Iris pigment epithelial cell (primary cell): ENCODE measurements at regions not wholly inside any gene's neighbourhood (a gene's known extent, or its start where the extent isn't known, plus 50 kb on each side); places are given as distances from the start of the nearest gene placed in this dataset.

ENCODE experiments used
- DNase-seq: peaks from one replicate; pipeline ENCODE4 v3.0.0-alpha.2; 2011; ENCODE audit warnings: low read depth

DNA sequence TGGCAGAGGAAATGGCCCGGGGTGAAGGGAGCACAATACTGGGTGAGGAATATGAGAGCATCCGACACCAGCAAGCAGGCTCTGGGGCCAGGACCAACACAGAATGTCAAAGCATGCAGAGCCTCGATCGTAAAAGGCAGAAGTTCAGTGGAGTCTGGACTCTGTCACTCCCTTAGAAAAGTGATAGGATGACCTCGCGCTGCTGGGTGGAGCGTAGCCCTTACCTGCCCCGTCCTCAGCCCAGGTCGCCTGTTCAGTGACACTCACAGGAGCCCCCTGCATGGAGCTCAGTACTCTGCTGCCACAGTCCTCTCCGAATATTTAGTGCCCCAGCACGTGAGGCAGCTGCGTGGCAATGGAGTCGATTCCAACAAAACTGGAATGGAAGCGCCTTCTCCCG is 236.7 kb upstream of the MYT1L start:
- DNase-seq: no peak

DNA sequence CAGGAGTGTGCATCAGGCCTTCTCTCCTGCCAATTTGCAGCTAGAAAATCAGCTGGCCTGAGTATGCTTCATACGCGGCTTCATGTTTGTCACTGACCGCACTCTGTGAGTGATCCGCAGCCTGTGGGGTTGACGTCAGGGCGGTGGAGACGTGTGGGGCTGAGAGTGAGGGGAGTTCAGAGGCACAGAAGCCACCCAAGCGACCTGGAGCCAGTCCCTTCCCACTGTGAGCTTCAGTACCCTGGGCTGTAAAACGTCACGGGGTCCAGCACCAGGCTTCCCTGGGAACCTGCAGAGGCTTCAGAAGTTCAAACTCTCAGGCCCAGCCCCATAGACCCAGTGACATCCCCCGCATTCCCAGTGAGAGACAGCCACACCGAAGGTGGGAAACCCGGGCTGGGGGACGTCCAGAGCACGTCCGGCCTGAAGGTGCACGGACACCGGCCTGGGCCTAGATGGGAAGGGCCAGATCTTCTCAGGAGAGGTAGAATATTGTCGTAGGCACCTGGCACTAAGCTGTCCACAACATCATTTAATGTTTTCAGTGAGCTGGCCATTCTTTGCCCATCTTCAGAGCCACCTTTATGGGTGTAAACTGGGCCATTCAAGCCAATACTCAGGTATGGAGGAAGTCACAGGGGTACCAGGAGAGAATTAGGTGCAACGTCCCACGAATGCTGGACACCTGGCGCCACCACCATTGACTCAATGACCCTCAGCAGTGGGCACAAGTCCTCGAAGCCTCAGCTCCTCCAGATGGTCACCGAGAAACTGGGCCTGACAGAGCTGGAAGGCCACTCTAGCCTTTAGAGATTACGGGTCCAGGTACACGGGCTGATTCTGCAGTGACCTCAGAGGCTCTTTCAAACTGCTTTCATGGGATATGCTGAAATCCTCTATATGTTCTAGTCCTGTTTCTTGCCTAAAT is 235.6 kb upstream of the MYT1L start:
- DNase-seq: no peak

DNA sequence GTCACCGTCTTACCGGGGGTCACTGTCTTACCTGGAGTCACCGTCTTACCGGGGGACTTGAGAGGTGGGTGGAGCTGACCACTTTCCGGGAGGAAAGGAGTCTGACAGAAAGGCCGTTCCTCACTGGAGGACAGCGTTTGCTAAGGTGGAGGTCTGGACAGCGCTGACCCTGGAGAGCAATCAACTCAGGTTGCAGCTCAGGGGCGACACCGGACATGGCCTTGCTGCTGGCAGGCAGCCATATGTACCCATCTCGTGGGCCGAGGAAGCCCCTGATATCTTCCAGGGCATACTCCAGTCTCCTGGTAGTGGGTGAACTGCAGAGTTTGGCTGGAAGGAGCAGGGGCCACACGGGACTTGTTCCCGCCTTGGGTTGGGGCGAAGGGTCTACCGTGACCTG is 234.6 kb upstream of the MYT1L start:
- DNase-seq: no peak

DNA sequence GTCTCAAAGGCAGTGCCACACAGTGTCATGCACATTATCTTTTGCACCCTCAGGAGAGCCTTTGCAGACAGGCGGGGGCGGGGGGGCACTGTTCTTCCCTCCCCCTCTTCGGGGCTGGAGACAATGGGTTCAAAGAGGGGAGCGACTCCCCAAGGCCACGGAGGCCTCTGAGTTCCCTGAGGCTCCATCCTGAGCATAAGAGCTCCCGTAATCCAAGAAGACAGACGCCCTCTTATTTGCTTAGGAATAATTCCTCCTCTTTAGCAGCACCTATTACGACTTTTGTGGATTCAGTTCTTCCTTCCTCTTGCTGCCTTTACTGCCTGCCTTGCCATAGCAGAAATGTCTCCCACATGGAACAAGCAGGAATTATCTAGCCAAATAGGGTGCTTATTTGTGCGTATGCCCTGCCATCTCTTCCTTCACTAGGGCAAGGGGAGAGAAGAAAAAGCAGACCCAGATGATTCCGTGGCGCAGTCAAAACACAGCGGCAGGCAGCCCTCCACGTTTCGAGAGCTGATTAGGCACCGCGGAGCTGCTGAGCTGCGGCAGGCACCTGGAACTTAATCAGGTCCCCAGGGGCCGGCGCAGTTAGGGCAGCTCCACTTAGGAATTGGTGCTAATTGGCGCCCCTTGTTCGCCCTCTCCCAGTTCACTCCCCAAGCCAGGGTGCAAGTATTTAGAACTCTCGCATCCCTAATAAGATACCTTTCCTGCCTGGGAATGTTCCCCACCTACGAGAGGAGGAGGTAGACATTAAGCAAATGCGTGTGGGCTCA is 233.4 kb upstream of the MYT1L start:
- DNase-seq: no peak

DNA sequence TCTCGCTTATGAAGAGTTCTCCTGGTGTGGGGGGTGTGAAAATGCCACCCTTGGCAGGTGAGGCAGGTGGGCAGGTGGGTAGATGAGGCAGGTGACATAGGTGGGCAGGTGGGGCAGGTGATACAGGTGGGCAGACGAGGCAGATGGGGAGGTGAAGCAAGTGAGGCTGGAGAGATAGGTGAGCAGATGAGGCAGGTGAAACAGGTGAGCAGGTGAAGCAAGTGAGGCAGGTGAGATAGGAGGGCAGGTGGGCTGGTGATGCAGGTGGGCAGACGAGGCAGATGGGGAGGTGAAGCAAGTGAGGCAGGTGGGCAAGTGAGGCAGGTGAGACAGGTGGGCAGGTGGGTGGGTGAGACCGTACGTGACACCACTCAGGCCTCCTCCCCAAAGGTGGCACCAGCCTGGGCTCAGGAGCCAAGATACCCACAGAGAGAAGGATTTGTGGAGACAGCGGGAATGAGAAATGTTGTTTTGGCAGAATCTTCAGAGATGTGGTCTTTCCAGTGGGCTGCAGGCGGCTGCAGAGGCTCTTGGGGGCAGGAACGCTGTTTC is 232.3 kb upstream of the MYT1L start:
- DNase-seq: no peak

DNA sequence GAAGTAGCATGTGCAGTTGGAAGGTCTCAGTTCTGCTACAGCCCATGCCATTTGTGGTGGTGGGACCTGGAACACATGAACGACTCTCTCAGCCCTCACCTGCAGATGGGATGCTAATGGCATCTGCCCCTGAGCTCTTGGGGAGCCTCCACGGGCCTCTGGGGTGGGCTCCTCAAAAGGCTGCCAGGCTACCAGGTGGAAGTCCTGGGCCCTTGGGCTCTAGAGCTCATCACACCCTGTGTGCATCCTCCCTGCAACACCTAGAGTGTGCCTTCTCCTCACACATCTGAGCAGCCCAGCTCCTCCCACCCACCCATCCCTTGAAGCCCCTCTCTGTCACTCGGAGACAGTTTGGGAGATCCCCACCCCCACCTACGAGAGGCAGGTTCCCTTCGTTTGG is 231.8 kb upstream of the MYT1L start:
- no peak for DNase-seq

DNA sequence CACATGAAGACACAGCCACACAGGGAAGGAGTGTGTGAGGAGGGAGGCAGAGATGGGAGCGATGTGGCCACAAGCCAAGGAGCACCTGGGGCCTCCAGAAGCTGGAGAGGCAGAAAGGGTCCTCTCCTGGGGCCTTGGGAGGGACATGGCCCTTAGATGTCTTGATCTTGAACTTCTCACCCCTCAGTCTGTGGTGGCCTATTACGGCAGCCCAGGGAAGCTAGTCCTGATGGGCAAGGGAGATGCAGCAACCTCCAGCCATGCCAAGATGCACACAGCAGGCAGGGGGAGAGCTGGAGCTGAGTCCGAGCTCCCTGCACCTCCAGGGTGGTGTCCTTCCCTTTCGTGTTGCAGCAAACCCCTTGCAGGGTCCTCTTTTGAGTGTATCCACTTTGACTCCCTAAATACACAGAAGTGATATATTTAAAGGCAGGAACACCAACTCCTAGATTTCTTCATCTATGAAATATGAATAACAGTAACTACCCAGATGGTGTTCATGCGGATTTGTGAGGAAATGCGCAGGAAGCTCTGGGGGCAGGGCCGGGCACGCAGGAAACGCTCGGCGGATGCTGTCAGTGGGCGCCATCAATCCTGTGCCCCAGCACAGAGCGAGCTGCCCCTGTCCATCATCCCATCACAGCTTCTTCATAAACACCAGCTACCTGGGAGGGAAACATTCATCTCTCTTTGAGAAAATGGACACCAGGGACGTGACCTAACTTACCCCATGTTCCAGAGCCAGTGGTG is 230.4 kb upstream of the MYT1L start:
- DNase-seq: no peak

DNA sequence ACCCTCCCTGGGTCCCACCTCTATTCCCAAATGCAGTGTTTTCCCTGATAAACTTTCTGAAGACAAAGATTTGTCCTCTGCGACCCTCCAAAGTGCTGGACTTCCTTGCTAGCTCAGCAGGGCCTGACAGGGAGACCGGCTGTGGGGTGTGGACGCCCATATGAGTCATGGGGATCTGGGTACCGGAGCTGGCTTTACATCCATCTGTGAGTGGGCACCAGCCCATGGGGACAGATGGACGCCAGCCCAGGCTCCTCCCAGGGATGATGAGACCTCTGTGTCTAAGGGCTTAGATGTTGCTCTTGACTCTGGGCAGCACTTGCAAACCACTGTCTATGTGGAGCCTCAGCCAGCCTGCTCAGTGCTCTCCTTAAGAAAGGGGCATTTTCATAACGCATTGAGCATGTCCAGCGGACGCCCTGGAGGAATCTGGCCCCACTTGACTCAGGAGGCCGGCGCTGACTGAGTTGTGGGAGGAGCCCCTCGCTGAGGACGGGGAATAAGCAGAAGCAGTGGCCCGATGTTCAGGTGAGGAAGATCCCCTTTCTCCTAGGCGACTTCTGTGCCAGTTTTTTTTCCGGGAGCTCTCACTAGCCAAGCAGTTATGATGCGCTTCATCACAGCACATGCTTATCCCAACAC is 229.4 kb upstream of the MYT1L start:
- DNase-seq: no peak

DNA sequence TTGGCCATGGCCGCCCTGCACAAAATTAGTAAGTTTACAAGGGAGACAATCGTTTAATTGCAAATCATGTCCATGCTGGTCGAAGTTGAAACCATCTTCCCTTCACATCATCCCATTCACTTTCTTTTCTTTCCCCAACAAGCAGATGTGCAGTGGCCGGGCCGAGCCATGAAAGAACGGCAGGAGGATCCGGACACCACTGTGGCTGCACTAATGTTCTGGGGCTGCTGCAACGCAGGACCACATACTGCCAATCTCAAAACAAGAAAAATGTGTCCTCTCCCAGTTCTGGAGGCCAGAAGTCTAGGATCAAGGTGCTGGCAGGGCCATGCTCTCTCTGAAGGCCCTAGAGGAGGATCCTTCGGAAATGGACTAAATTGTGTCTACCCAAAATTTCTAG is 227.4 kb upstream of the MYT1L start:
- DNase-seq: no peak

DNA sequence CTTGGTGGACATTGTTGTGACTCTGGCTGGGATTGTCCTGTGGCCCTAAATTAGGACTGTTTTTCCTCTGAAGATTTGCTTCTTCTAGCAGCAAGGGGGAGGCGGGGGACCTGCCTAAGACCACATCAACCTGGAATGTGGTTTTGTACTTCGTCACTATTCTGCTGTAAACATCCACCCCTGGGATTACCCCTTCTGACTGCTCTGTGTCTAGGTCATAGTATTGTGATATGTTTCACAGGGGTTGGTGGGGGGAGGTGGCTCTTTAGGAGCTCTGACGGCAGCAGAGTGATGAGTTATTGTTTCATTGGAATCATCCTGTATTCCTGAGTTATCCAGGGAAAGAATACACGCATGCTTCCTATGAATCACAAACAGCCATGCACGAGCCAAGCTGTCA is 226.4 kb upstream of the MYT1L start:
- no peak for DNase-seq

DNA sequence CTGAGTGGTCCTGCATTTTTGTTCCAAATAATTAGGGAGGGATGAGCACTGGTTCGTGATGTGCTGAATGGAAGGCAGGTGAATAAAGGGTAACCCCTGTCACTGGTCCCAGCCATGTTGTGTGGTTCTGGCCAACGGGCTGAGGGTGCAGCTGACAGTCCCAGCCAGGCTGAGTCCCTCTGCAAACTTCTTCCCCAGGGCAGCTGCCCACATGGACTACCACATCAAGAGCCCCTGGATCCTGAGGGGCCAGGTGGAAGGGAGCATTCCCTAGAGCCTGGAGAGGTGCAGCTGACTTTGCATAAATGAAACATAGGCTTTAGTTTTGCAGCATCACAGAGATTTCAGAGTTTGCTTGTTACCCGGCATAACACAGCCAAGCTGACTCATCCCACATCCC is 219.8 kb upstream of the MYT1L start:
- DNase-seq: no peak

DNA sequence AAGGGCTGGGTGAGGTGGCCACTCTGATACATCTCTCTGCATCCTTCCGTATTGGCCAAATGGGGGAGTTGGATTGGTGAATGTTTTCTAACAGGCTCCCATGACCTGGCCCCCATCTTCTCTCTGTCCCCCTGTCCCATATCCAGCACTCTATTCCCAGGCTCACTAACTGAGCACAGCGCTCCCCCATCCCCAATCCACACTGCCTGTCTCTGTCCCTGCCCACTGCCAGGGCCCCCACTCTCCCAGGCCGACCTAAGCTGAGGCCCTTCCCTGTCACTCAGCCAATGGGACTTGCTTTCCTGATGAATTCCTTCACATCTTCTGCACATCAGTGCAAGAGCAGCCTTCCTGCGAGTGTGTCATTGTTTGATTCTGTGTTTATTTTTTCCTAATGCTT is 216.8 kb upstream of the MYT1L start:
- no peak for DNase-seq

DNA sequence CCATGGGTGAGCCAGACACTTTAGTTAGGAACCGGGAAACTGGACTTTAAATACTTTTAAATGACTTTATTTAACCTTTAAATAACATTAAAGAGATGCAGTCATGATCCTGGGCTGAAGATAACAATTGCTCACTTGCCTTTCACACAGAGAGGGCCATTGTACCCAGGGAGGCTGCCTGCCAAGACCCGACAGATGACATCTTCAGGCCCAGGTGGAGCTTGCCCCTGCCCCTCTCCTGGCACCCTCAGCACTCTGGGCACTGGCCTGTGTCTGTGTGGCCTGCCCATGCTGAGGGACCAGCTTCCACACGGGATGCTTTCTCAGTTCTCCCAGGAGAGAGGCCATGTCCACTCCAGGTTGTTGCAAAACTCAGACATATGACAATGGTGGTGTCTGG is 216.4 kb upstream of the MYT1L start:
- no peak for DNase-seq

DNA sequence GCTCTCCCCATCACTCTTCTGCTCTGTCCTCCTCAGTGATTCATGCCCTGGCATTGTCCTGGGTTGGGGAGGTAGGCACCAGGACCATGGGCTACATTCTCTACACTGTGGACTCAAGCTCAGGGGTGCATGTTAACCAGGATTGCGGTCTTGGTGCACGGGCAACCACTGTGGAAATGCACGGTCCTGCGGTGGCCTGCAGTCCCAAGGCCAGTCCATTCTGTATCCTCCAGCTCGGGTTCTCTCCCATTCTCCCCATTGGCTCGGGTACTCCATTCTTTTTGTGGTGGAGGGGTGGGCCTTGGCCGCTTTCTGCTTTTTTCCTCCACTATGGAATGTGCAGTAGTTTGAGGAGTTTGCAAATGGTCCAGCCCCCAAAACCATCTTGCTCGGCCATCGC is 215.0 kb upstream of the MYT1L start:
- DNase-seq: no peak

DNA sequence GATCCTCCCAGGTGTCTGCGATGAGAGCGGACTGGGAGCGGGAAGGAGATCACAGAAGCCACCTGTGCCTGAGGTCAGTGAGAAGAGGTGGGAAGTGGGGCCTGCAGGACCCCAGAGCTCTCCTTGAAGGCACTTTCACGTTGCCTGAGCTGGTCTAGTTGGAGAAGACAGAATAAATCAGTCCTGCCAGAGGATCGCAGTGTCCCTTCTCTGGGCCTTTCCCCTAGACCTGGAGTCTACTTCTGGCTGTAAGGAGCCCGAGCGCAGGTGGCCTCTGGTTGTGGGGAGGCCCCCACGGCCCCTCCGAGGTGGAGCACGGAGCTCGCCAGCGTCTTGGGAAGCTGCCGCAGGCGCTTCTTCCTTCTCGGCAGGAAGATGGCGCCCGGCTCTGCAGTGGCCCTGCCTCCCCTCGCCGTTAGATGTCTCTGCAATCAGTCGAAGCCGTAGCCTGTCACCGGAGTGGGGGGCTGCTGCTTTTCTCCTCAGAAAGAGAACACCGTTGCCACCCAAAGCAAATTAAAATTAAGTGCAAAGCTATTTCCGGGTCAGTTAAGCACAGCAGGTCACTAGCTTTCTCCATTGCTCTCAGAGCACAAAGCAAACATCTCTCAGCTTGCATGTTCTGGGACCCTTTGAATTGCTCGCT is 212.0 kb upstream of the MYT1L start:
- no peak for DNase-seq

DNA sequence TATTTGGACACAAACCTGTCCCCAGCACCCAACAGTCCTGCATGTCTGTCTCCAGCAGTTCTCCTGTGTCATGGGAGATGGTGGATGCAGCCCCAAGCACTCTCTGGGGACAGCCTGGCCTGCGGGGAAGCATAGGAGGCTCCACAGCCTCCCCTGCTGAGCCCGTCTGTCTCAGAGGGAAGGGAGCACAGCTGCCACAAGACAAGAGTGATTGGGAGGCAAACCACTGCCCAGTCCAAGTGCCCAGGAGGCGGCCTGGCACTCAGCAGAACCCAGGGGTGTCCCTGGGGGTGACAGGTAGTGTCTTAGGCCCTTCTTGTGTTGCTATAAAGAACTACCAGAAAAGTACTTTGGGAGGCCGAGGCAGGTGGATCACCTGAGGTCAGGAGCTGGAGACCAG is 211.2 kb upstream of the MYT1L start:
- DNase-seq: no peak

DNA sequence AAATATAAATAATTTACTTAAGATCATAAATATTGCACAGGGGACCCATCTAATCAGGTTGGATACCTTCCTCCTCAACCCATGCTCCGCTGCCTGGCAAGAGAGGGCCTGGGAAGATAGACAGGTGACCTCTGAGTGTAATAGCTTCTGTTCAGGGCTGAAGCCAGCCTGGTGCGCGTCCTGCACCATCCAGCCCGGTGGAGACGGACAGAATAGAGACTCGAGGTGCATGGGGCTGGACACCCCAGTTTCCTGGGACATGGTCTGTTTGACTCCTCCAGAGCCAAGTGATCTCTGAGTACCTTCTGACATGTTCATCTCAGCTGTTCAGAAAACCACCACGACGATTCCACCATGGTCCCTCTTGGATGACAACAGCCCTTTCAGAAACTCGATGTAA is 209.3 kb upstream of the MYT1L start:
- DNase-seq: no peak

DNA sequence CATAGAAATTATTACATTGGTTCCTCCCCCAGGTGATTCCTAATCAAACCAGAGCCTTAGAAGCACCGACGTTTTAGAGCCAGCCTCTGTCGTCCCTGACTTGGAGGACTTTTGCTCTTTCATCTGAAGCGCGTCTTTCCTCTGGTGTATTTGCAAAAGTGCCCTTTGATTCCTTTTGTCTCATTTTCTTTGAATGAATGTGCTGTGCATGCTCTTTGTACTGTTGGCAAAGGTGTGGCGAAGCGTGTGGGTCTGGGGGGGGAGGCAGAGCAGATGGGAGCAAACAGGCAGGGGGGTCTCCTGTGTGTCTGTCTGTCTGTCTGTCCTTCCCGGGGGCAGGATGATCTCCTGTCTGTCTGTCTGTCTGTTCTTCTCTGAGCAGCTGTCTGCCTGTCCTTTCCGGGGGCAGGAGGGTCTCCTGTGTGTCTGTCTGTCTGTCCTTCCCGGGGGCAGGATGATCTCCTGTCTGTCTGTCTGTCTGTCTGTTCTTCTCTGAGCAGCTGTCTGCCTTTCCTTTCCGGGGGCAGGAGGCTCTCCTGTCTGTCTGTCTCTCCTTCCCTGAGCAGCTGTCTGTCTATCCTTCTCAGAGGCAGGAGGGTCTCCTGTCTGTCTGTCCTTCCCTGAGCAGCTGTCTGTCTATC is 205.5 kb upstream of the MYT1L start:
- no peak for DNase-seq

DNA sequence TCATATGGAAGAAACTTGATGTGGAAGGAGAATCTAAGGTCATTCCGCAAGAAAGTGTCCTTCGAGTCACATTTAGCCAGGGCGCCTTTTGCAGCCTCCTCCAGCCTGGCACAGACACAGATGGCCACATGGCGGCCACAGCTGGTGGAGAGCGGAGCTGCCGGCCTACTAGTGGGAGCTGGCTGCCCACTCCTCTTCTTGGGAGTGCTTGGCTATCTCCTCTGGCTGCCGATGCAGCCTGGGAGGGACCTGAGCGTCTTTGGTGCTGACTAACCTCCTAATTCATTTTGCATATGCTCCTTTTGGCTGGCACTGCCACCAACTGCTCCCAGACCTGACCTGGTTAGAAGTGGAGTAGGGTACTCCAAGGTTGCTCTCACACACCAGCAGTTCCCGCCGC is 199.3 kb upstream of the MYT1L start:
- no peak for DNase-seq

DNA sequence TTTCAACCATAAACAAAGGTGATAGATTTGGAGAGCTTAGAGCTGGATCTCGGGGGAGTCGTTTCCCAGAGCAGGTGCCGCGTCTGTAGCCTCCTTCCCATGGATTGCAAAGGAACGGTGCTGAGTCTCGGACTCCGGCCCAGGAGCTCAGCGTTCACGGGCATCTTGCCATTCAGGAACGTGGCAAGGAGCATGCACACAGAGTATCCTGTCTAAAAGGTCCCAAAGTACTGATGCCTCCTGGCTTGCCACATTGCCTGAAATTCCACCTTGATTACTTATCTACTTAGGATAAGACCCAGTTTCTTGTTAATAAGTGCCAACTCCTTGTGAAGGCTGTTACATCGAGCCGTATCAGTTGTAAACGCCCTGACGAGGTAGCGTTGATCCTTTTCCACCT is 197.8 kb upstream of the MYT1L start:
- no peak for DNase-seq

DNA sequence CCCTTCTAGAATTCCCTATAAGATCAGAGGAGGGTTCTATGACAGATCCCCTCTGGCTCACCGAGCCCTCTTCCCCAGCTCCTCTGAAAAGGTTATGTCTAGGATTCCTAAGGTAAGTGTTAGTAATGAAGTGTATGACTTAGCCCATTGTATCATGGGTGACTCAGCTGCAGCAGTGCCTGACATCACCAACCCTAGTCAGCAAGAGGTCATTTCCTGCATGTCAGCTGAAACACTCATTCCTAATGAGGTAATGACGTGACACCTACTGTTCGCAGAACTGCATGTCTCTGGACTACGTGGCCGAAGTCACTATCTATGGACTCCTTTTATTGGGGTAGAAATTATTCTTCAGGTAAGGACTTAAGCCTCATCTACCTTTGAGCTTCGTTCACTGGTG is 196.1 kb upstream of the MYT1L start:
- DNase-seq: no peak
